ENCODE measurements at regions not wholly inside any gene's neighbourhood (a gene's known extent, or its start where the extent isn't known, plus 50 kb on each side); places are given as distances from the start of the nearest gene placed in this dataset.
"Not testable (repeated sequence)": the region's sequence is repeated elsewhere in the genome, so short reads cannot be mapped to it uniquely, and the experiment has no call there.

GRCh38 chrX:4091046-4091760 is 377.8 kb upstream of the PRKX start:
- DNase-seq (ENCODE audit: low read depth) = no peak

DNA sequence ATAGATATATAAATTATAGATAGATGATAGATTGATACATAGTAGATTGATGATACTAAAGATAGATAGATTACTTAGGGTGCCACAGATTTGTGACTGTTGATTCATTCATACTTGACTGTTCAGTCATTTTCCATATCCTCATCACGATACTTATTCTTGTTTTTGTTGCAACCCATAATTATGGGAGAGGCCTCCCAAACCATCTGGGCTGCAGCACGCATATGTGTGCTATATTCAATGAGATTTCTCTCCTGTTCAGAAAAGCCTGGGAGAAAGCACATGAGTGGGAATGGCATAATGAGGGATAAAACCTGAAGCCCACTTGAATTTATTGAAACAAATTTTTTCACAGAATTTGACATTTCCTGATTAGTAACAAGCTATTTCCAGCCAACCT is 346.4 kb upstream of the PRKX start:
- DNase-seq (ENCODE audit: low read depth) = no peak

- DNase-seq (ENCODE audit: low read depth) = no peak
Observed at GRCh38 chrX:4043951-4044350, 330.5 kb upstream of the PRKX start.

DNA sequence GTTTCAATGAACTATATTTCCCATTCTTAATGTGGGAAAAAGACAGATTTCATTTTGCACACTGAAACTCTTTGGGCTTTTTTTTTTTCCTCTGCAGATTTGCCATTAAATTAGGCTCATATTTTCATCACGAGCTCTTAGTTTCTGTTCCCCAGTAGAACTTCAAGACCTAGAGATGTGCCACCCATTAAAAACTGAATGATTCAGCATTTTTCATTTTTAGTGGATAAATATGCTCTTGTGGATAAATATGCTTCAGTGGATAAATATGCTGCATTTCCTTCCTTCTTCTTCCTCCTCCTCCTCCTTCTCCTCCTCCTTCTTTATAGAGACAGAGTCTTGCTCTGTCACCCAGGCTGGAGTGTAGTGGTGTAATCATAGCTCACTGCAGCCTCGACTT is 322.4 kb upstream of the PRKX start:
- no peak for DNase-seq (ENCODE audit: low read depth)

- no peak for DNase-seq (ENCODE audit: low read depth)
Observed at GRCh38 chrX:4028151-4028550, 314.7 kb upstream of the PRKX start.

DNA sequence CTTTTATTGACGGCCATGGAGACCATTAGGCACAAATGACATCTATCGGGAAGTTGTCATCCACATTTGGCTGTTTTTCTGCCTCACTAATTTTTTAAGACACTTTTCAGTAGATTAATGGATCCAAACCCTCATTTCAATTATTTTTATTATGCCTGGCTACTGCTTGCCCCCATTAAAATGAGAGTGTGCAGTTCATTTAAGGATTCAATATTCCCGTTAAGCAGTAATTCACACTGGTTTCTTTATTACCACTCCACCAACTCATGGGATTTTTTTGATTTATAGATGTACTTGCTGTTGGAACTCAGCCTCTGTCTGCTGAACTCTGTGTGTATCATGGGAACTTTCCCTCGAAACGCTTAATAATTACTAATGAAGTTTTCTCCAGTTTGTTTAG is 291.8 kb upstream of the PRKX start:
- DNase-seq (ENCODE audit: low read depth) = no peak

GRCh38 chrX:4004822-4005221 is 291.4 kb upstream of the PRKX start:
- DNase-seq (ENCODE audit: low read depth) = no peak

DNA sequence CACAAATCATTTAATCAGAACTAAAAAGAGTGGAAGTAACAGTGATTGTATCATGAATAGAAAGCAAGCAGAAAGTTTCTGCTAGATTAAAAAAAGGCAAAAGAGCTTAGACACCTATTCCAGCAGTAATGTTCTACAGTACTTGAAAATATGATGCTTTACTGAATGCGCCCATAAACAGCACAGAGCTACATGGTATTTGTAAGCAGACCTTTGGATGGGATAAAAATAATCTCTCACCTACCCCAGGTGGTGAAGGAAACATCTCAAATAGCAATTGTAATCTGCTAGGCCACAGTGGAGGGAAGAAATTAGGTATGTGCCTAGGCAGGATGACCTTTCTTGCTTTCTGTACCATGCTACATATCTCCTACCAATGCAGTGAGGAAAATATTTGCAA is 280.9 kb upstream of the PRKX start:
- DNase-seq (ENCODE audit: low read depth) = no peak

DNA sequence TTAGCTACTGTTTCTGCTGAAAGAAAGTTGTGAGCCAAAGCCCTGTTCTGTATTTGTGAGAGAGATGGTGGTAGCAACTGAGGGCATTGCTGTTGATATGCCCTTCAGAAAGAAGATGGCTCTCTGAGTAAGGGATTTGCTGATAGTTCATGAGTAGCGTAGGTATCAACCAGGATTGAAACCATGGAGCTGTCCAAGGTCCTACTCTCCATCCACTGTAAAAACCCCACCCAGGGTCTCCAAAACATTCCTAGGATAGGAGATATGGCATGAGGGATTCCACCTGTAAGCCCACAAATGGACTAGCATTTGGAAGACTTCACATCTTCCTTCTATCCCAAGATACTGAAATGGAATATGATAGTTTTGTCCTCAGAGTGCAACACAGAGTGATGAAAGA is 277.1 kb upstream of the PRKX start:
- DNase-seq (ENCODE audit: low read depth) = no peak

DNA sequence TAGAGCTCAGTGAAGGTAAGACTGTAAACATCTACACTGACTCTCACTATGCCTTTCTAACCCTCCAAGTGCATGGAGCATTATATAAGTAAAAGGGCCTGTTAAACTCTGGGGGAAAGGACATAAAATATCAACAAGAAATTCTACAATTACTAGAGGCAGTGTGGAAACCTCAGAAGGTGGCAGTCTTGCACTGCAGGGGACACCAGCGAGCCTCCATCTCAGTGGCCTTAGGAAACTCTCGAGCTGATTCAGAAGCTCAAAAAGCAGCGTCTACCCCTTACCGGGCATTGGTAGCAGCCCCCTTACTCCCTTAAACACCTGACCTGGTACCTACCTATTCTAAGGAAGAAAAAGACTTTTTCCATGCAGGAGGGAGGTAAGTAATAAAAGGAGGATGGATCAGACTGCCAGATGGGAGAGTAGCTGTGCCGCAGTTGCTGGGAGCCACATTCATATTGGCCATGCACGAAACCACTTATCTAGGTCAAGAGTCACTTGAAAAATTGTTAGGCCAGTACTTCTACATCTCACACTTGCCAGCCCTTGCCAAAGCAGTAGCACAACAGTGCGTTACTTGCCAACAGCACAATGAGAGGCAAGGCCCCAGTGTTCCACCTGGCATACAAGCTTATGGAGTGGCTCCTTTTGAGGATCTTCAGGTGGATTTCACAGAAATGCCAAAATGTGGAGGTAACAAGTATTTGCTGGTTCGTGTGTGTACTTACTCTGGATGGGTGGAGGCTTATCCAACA is 258.8 kb upstream of the PRKX start:
- DNase-seq (ENCODE audit: low read depth) = not testable (repeated sequence)

- no peak for DNase-seq (ENCODE audit: low read depth)
Observed at GRCh38 chrX:3968749-3969148, 255.3 kb upstream of the PRKX start.

DNA sequence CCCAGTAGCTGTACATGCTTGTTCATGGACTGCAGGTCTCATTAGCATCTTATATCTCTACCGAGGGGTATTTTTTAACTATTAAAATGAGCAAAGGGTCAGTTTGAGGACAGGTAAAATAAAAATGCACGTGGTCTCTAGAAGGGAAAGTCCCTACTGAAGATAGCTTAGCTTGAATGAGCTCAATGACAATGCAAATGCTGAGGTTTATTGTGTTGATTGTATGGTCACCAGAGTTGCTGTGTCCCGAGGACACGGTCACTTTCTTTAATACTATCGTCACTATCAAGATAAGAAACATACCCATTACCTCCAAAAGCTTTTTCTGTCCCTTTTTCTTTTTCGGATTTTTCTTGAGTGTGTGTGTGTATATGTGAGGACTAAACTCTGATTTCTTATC is 250.5 kb upstream of the PRKX start:
- DNase-seq (ENCODE audit: low read depth) = no peak

DNA sequence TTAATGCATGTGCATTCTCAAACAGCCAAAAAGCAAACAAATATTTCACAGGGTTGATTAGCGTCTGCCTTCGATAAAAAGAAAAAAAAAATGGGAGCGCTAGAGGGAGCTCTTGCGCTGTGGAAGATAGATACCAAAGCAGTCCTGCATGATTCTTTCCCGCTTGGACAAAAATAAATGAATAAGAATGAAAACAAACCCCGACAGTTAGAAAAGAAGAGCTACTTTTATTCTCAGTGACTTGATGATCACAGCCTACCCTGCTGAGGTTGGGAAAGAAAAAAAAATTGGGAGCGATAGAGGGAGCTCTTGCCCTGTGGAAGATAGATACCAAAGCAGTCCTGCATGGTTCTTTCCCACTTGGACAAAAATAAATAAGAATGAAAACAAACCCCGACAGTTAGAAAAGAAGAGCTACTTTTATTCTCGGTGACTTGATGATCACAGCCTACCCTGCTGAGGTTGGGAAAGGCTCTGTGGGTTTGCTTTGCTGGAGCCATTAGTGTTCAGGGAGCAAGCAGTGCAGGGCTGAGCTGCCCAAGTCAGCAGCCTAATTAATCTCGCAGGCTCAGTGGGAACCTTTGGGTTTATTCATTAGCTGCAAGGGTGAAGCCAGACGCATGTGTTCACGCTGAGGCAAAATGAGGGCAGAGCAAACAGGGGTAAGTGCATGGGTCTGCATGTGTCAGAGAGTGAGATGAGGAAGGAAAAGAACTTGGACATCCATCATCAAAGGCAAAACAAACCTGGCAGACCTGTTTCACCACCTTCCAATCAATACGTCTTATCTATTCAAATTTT is 249.3 kb upstream of the PRKX start:
- no peak for DNase-seq (ENCODE audit: low read depth)

DNA sequence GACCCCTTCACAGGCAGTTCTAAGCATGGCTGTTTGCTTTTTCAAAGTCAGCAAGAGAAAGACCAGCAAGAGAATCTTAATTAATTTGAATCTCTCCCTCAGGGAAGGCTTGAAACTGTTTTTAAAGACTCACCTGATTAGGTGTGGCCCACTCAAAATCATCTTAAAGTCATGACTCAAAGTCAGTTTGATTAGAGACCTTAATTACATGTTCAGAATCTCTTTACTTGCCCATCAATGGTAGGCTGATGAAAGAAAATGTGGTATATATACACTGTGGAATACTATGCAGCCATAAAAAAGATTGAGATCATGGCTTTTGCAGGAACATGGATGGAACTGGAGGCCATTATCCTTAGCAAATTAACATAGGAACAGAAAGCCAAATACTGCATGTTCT is 247.5 kb upstream of the PRKX start:
- DNase-seq (ENCODE audit: low read depth) = no peak

GRCh38 chrX:3951859-3952258 is 238.4 kb upstream of the PRKX start:
- DNase-seq (ENCODE audit: low read depth) = no peak

GRCh38 chrX:3950373-3950772 is 236.9 kb upstream of the PRKX start:
- DNase-seq (ENCODE audit: low read depth) = no peak

- DNase-seq (ENCODE audit: low read depth) = no peak
Observed at GRCh38 chrX:3943965-3944364, 230.5 kb upstream of the PRKX start.

GRCh38 chrX:3940000-3940610 is 226.7 kb upstream of the PRKX start:
- DNase-seq (ENCODE audit: low read depth) = no peak

- DNase-seq (ENCODE audit: low read depth) = no peak
Observed at GRCh38 chrX:3938587-3938986, 225.1 kb upstream of the PRKX start.

GRCh38 chrX:3935196-3935595 is 221.7 kb upstream of the PRKX start:
- DNase-seq (ENCODE audit: low read depth) = not testable (repeated sequence)

- DNase-seq (ENCODE audit: low read depth) = not testable (repeated sequence)
Observed at GRCh38 chrX:3920424-3921017, 207.1 kb upstream of the PRKX start.
